HG02571 (cell line): ENCODE measurements at regions not wholly inside any gene's neighbourhood (a gene's known extent, or its start where the extent isn't known, plus 50 kb on each side); places are given as distances from the start of the nearest gene placed in this dataset.

ENCODE experiments used
- ATAC-seq: cut with Tn5 transposase; IDR thresholded peaks from one replicate; pipeline ENCODE4 v1.9.1; 2021; ENCODE audit warnings: mild to moderate bottlenecking, moderate library complexity; ENCODE audit not compliant: unreplicated experiment

- no peak for ATAC-seq
Observed at GRCh38 chr2:144086965-144087364, 433.0 kb downstream of the ZEB2 start.

- ATAC-seq: no peak
Observed at GRCh38 chr2:144085016-144085415, 434.9 kb downstream of the ZEB2 start.

DNA sequence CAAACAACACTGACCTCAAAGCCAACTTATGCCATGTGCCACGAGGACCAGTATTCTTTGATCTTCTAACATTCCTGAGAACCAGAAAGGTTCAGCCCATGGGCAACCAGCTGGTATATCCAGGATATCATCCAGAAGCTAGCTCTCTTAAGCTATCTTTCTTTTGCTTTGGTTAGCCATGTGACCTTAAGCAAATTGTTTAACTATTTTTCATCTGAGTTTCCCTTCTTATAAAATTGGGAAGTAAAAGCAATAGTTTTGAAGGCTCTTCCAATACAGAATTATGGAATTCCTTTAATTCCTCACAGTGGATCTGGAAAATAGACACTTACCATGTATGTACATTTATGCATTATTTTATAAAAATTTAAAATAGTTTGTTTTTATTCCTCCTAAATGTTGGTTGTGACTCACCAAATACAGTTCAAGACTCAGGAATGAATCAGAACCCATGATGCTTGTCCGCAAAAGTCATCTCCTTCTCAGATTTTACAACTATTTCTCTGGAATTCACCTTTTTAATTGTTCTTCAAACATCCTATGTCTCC, 435.7 kb downstream of the ZEB2 start:
- no peak for ATAC-seq

GRCh38 chr2:144083211-144083610, 436.7 kb downstream of the ZEB2 start:
- no peak for ATAC-seq

GRCh38 chr2:144082777-144083176, 437.1 kb downstream of the ZEB2 start:
- ATAC-seq: no peak

DNA sequence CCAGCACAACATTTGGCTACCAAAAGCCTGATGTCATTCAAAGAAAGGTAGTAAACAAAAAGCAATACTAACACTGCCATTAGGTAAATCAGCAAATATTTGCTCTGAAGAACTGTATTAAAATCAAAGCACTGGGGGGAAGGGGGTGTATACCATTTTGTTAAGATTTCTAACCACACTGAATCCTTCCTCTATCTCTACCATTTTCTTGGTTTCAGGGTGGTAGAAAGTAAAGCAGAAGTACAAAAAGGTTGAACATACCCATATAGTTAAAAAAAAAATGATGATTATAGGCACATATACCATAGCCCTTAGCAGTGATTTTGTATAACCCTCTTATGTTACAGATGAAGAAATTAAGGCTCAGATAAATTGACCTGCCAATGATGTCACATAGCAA, 437.6 kb downstream of the ZEB2 start:
- no peak for ATAC-seq

DNA sequence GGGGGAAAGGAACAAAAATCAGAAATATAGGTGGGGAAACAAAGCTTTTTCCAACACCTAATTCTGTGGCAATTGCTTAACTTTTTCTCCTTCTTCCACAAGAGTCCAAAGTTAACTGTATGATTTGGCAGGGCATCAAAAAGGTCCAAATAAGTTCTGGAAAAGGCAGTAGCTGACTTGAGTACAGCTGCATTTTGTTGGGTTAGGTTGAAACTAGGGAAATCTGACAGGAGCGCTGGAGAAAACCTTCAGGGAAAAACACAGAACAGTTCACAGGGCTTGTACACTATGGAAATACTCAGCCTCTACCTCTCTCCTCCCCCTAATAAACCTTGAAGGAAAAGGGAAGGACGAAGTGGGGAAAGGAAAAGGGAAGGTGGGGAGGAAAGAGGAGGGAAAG, 438.6 kb downstream of the ZEB2 start:
- ATAC-seq: no peak

- ATAC-seq: no peak
Observed at GRCh38 chr2:144079803-144080202, 440.1 kb downstream of the ZEB2 start.

DNA sequence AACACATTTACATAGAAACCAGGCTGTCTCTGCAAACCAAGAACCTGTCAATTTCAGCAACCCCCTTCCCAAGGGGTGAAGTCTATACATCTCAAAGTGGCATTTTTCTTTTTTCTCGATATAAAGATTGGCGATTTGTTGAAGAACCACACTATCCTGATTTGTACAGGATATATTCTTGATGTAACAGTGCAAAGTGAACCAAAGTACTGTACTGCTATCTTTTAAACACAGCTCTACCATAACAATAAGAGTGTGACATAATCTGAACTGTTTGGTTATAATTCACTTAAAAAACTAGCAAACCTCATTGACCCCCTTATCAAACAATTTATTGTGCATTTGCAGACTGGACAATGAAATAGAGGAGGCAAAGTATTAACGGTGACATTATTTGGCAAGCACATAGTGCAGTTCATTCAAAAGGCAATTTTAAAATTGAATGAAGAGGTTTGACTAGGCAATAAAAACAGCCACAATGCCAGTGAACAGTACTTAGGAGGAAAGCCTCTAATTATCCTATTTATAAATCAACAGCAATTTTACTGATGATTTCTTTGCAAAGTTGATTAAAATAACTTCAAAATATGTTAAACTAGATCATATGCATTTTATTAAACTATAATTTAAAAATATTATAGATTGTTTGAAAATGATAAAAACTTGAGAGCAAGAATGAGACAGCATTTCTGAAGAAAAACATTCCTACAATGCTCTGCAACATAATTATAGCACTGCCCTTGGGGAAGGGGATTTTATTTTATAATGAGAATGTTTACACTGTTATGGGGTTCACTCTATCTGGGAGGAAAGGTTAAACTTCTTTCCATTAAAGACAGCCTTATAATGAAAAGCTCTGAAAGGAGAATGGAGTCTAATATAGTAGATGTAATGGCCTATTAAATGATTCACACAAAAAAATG, 440.9 kb downstream of the ZEB2 start:
- ATAC-seq: no peak

GRCh38 chr2:144078106-144078505, 441.8 kb downstream of the ZEB2 start:
- ATAC-seq: no peak

GRCh38 chr2:144074450-144074849, 445.5 kb downstream of the ZEB2 start:
- no peak for ATAC-seq

DNA sequence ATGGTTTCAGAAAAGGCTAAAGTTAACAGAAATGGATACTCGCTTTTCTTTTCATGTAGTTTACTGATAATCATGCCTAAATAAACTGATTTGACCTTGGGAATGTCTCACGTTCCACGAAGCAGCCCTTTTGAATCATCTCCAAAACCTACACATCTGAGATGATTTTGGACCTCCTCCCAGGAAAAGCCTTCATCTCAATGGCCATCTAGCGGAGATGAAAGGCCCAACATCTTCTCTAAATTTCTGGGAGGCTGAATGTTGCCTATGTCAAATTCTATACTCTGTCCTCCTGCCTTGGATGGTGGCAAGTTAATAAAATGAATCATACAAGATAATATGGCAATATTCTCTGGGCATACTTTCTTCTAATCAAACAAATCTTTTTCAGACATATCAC, 448.5 kb downstream of the ZEB2 start:
- no peak for ATAC-seq

DNA sequence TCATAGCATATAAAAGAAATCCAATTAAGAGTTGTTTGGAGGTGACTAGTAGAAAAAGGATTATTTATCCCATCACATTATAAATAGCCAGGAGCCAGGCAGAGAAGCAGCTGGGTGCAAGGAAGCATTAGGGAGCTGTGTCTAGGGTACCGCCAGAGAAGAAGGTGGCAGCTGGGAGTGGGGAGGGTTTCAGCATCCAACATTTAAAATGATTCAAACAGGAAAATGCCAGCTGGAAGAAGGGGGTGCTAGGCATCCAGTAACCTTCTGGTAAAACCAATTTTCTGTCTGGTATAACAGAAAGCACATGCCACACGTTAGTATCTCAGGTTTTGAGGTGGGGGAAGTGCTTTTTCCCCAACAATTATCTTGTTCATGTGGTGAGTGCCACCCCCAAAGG, 452.4 kb downstream of the ZEB2 start:
- ATAC-seq: no peak

DNA sequence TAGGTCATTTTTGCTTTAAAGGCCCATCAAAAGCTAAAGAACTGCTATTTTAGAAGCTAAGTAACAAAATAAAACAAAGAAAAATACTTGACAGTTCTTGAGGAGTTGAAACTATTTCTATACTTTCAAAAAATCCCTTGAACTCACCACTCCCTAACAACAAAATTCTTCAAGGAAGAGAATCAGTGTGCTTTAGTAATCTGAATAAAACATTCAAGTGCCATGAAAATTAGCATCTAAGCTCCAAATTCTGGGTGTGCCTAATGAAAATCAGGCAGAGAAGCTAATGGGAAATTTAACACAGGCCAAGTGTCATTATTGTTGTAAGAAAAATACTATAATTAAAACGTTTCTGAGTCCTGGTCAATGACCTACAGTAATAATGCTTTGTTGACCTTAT, 456.3 kb downstream of the ZEB2 start:
- ATAC-seq: no peak

DNA sequence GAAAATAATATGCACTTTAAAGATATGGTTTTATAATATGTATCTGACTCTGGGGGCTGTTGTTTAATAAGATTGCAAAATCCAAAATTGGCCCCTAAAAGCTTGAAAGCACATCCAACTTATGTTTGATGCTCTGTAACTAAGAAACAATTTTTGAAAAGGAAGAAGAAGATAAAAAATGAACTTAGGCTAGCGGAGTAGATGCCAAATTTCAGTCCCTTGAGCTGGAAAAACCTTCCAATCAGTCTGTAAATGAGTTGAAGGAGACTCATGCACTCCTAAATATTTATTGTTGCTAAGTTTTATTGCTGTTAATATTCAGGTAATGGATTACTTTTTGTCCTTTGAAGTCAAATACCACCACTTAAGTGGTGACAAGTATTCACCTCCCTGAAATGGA, 465.0 kb downstream of the ZEB2 start:
- ATAC-seq: no peak

DNA sequence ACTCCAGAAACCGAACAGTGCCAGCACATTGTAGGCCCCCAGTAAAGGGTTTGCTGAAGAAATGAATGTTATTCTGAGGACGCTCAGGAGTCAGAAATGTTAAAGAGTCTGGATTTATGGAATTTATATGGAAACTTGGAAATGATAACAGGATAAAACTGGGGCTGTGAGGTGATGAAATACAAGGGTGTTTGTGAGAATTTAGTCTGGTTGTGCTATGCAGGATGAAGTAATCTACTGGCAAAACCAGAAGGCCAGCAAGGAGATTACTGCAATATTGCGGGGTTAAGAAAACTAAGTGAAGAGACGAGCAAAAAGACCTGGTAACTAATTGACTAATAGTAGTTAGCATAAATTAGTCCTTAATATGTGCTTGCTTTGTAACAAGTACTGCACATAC, 467.8 kb downstream of the ZEB2 start:
- no peak for ATAC-seq

- ATAC-seq: no peak
Observed at GRCh38 chr2:144049137-144049536, 470.8 kb downstream of the ZEB2 start.

- no peak for ATAC-seq
Observed at GRCh38 chr2:144048631-144049060, 471.3 kb downstream of the ZEB2 start.

GRCh38 chr2:144042751-144043150, 477.2 kb downstream of the ZEB2 start:
- ATAC-seq: no peak

- ATAC-seq: no peak
Observed at GRCh38 chr2:144041612-144042011, 478.3 kb downstream of the ZEB2 start.

GRCh38 chr2:144040834-144041233, 479.1 kb downstream of the ZEB2 start:
- ATAC-seq: no peak

GRCh38 chr2:144032566-144032965, 487.4 kb downstream of the ZEB2 start:
- ATAC-seq: no peak

DNA sequence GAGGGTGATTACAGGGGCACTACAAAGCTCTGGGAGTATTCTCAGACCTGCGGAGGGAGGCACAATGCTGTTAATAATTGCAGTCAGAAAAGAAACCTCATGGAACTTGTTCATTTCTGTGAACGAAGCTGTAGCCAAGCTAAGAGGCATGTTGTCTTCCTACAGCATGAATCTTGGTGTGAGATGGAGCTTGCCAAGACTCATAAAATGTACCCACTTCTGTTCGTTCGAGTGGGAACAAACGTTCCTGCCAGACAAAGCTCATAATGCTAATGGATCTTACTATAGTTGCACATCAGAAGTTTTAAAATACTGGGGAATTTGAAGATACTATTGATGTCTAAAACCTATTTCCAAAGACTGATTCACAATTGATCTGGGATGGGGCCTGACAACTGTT, 489.1 kb downstream of the ZEB2 start:
- ATAC-seq: no peak
